Bronchial epithelial cell (primary cell): ENCODE measurements at regions not wholly inside any gene's neighbourhood (a gene's known extent, or its start where the extent isn't known, plus 50 kb on each side); places are given as distances from the start of the nearest gene placed in this dataset.

Experiments
- DNase-seq: peaks from one replicate; pipeline ENCODE4 v3.0.0-alpha.2; 2010; ENCODE audit warnings: low read depth
- FAIRE-seq: peaks from 2 replicates; lab custom pipeline; 2011; peaks lifted over from hg19 to GRCh38; lab: Jason Lieb, UNC
- H3K27me3 ChIP-seq: 2 replicates; pipeline ENCODE4 v1.5.1; 2011; ENCODE audit warnings: low read length; ENCODE audit not compliant: control insufficient read depth, insufficient read depth
- H3K36me3 ChIP-seq: 2 replicates; pipeline ENCODE4 v1.5.1; 2011; ENCODE audit warnings: low read length; ENCODE audit not compliant: control insufficient read depth, insufficient read depth
- H3K4me3 ChIP-seq: 2 replicates; pipeline ENCODE4 v1.5.1; 2011; ENCODE audit warnings: mild to moderate bottlenecking, low read depth, low read length, control low read depth
- CTCF ChIP-seq: IDR thresholded peaks from 2 replicates; pipeline ENCODE4 v1.5.1; 2011; ENCODE audit warnings: mild to moderate bottlenecking, moderate library complexity, low read length, control low read depth, inconsistent platforms; ENCODE audit not compliant: insufficient read depth, severe bottlenecking

GRCh38 chr10:120667276-120667675, 183.9 kb upstream of the WDR11 start:
- FAIRE-seq: no peak
- DNase-seq: no peak
- no peak for TF ChIP-seq CTCF
- H3K36me3 ChIP-seq: no peaks in the 10 kb centered on the region
- no peaks in the 10 kb centered on the region for H3K27me3 ChIP-seq
- H3K4me3 ChIP-seq: no peak overlapping the region

GRCh38 chr10:120671491-120671890, 179.7 kb upstream of the WDR11 start:
- H3K4me3 ChIP-seq: no peak overlapping the region
- no peak for TF ChIP-seq CTCF
- no peaks in the 10 kb centered on the region for H3K27me3 ChIP-seq
- no peaks in the 10 kb centered on the region for H3K36me3 ChIP-seq
- FAIRE-seq (no peak), DNase-seq (no peak)

GRCh38 chr10:120683454-120683853, 167.7 kb upstream of the WDR11 start:
- DNase-seq: no peak

GRCh38 chr10:120684226-120684625, 166.9 kb upstream of the WDR11 start:
- H3K36me3 ChIP-seq: no peaks in the 10 kb centered on the region
- DNase-seq (no peak), FAIRE-seq (no peak)
- no peaks in the 10 kb centered on the region for H3K27me3 ChIP-seq
- no peak overlapping the region for H3K4me3 ChIP-seq
- TF ChIP-seq CTCF: no peak

More at GRCh38 chr10:120683454-120683853, 167.7 kb upstream of the WDR11 start:
- TF ChIP-seq CTCF: no peak
- FAIRE-seq: no peak
- Histone ChIP-seq H3K36me3 (no peaks in the 10 kb centered on the region), H3K27me3 (no peaks in the 10 kb centered on the region), H3K4me3 (no peak overlapping the region)

- no peak for DNase-seq
- FAIRE-seq: no peak
- TF ChIP-seq CTCF: no peak
- Histone ChIP-seq H3K27me3 (no peaks in the 10 kb centered on the region), H3K4me3 (no peak overlapping the region), H3K36me3 (no peaks in the 10 kb centered on the region)
Measured at GRCh38 chr10:120685136-120685535, 166.0 kb upstream of the WDR11 start.

GRCh38 chr10:120688928-120689327, 162.2 kb upstream of the WDR11 start:
- Histone ChIP-seq H3K4me3 (no peak overlapping the region), H3K36me3 (no peaks in the 10 kb centered on the region), H3K27me3 (no peaks in the 10 kb centered on the region)
- FAIRE-seq (peak; percentile 18), DNase-seq (peak; percentile 20)
- TF ChIP-seq CTCF: no peak
